Stimulated activated effector memory CD8-positive, alpha-beta T cell treated with anti-CD3 and anti-CD28 coated beads, Interleukin-12 subunit alpha, Interleukin-12 subunit beta, amount 100 ng/mL, for 72 hours (primary cell): ENCODE measurements at regions not wholly inside any gene's neighbourhood (a gene's known extent, or its start where the extent isn't known, plus 50 kb on each side); places are given as distances from the start of the nearest gene placed in this dataset.

Experiments
- ATAC-seq: fragments of 150-1000 bp; cut with Tn5 transposase; 2 replicates; pipeline ENCODE4 v1.10.0; 2021
- DNase-seq, 2 donors: peaks; one replicate each; pipeline ENCODE4 v3.0.0; 2021 to 2022; ENCODE audit warnings: low spot score in 2 of 2
- H3K27ac Mint-ChIP-seq: one replicate; pipeline ENCODE4 v1.8.0; 2022; ENCODE audit warnings: mild to moderate bottlenecking, mixed read lengths
- H3K36me3 Mint-ChIP-seq: one replicate; pipeline ENCODE4 v1.8.0; 2022; ENCODE audit warnings: mild to moderate bottlenecking, mixed read lengths
- H3K4me1 Mint-ChIP-seq: one replicate; pipeline ENCODE4 v1.8.0; 2022; ENCODE audit warnings: mixed read lengths
- H3K4me3 Mint-ChIP-seq: one replicate; pipeline ENCODE4 v1.8.0; 2022; ENCODE audit warnings: mild to moderate bottlenecking, mixed read lengths
- H3K9me3 Mint-ChIP-seq: one replicate; pipeline ENCODE4 v1.8.0; 2022; ENCODE audit warnings: mixed read lengths

DNA sequence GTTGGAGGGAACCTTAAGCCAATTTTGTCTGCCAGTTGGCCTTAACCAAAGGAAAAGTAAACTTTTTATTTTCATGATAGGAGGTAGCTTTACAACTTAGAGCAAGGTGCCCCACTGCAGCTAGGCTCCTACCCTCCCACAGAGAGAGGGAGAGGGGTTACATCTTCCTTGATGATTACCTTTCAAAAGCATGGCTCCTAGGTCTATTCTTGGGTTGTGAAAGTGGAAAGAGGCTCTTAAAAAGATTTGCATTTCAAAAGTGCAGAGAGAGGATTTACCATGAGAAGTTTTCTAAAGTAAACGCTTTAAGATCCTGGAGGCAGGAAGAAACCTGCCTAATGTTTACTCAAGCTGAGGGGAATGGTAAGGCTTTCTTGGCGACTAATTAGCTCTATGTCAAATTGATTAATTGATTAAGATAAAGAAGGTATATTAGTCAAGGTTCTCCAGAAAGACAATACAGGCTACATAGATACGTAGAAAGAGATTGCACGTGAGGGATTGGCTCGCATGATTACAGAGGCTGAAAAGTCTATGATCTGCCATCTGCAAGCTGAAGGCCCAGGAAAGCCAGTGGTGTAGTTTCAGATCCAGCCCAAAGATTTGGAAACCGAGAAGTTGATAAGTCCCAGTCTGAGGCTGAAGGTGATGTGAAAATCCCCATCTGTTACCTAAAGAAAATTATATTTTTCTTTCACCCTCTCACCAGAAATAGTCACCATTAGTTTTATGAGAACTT is 333.8 kb upstream of the CTNND2 start:
- Mint-ChIP-seq H3K4me1 (no peaks in the 10 kb centered on the region), H3K9me3 (peaks cover 5% of the 10 kb centered on the region), H3K36me3 (no peaks in the 10 kb centered on the region), H3K4me3 (no peak overlapping the region), H3K27ac (no peak overlapping the region)
- no peak for ATAC-seq
- DNase-seq, result no peak

GRCh38 chr5:12230659-12231058 is 326.4 kb upstream of the CTNND2 start:
- Mint-ChIP-seq H3K4me1 (no peaks in the 10 kb centered on the region), H3K9me3 (peaks cover 13% of the 10 kb centered on the region)
- no peak for ATAC-seq

DNA sequence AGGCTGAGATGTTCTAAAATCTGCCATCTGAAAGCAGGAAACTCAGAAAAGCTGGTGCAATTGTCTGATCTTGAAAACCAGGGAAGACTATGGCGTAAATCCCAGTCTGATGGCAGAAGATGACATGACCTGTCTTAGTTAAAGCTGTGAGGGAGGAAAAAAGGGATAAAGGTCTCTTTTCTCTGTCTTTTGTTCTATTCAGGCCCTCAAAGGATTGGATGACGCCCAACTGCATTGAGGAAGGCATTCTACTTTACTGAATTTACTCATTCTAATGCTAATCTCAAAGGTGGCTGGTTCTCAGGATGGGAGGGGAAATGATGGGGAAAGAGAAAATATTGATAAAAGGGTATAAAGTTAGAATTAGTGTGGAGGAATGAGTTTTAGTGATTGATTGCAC is 312.8 kb upstream of the CTNND2 start:
- Mint-ChIP-seq H3K9me3 (peaks cover 11% of the 10 kb centered on the region), H3K36me3 (no peaks in the 10 kb centered on the region), H3K4me3 (no peak overlapping the region), H3K27ac (no peak overlapping the region), H3K4me1 (no peaks in the 10 kb centered on the region)
- no peak for ATAC-seq
- DNase-seq, result no peak

More at GRCh38 chr5:12230659-12231058, 326.4 kb upstream of the CTNND2 start:
- H3K27ac Mint-ChIP-seq, result no peak overlapping the region
- no peak for DNase-seq
- no peak overlapping the region for H3K4me3 Mint-ChIP-seq
- H3K36me3 Mint-ChIP-seq, result no peaks in the 10 kb centered on the region

GRCh38 chr5:12214267-12215015 is 310.2 kb upstream of the CTNND2 start:
- peaks cover 11% of the 10 kb centered on the region for H3K9me3 Mint-ChIP-seq
- H3K4me3 Mint-ChIP-seq, result no peak overlapping the region
- no peaks in the 10 kb centered on the region for H3K4me1 Mint-ChIP-seq
- H3K27ac Mint-ChIP-seq, result no peak overlapping the region
- ATAC-seq (no peak), DNase-seq (no peak)
- no peaks in the 10 kb centered on the region for H3K36me3 Mint-ChIP-seq

DNA sequence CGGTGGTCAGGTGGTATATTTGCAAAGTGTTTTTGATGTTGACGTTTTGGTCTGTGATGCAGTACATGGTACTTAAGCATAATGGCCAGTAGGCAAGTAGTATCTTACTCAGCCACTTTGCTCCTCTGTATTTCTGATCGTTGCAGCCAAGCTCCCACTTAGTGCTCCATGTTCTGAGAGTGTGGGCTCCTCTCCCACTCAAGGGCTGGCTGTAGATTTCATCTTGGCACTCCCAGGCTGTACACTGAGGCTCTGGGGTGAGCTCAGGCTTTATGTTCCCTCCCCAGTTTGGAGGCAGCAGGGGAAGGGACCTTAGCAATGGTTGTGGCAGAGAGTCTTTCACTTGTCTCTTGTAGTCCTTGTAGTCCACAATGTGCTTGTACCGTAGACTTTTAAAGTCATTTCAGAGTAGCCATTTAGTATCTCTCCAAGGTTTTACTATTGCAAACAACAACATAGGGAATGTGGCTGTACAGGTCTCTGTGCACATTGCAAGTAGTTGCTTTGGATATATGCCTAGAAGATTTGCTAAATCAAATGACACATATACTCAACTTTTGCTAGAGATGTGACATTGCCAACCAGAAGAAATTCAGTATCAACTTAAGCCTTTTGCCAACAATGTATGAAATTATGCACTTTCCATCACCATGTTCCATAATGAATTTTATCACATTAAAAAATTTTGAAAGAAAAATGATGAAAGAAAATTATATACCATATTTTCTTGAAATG is 304.3 kb upstream of the CTNND2 start:
- H3K4me1 Mint-ChIP-seq, result no peaks in the 10 kb centered on the region
- no peak overlapping the region for H3K4me3 Mint-ChIP-seq
- no peak for ATAC-seq

GRCh38 chr5:12204761-12205160 is 300.5 kb upstream of the CTNND2 start:
- no peak overlapping the region for H3K27ac Mint-ChIP-seq
- peaks cover 14% of the 10 kb centered on the region for H3K9me3 Mint-ChIP-seq
- no peaks in the 10 kb centered on the region for H3K4me1 Mint-ChIP-seq
- no peaks in the 10 kb centered on the region for H3K36me3 Mint-ChIP-seq
- no peak overlapping the region for H3K4me3 Mint-ChIP-seq
- ATAC-seq (no peak), DNase-seq (no peak)

More for the DNA sequence above, 304.3 kb upstream of the CTNND2 start:
- no peaks in the 10 kb centered on the region for H3K36me3 Mint-ChIP-seq
- DNase-seq, result no peak
- no peak overlapping the region for H3K27ac Mint-ChIP-seq
- H3K9me3 Mint-ChIP-seq, result peaks cover 8% of the 10 kb centered on the region

DNA sequence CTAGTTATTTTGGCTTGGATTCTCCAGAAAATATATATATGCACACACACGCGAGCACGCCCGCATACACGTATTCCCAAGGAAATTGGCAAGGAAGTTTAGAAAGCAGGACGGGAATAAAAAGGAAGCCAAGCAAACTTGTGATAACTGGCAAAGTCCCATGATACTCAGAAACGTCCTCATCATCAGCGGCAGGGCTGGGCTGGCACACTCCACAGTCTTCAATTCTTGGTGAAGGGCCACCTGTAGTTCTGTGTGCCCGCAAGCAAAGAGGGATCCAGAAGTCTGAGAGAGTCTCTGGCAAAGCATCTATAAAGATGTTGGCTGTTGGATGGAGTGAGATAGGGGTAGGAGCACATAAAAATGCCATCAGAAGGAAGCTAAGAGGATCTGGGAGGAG is 289.3 kb upstream of the CTNND2 start:
- no peak for DNase-seq
- H3K4me3 Mint-ChIP-seq, result no peak overlapping the region
- ATAC-seq, result no peak
- peaks cover 3% of the 10 kb centered on the region for H3K9me3 Mint-ChIP-seq
- H3K27ac Mint-ChIP-seq, result no peak overlapping the region
- H3K36me3 Mint-ChIP-seq, result no peaks in the 10 kb centered on the region
- no peaks in the 10 kb centered on the region for H3K4me1 Mint-ChIP-seq

DNA sequence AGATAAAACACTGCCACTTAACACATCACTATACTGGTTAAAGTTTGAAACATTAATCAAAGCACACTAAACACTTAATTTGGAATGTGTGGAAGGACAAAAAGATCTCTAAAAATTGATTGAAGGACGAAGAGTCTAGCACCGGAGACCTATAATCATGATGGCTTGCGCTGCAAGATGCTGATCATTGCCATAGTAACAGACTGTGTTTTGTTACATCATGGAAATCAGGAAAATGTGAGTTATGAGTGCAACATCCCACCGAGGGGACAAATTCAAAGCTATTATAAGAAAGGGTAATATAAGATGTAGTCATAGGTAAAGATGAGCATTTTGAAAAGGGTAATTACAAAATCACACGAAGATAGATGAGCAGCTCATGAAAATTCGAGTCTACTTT is 278.8 kb upstream of the CTNND2 start:
- Mint-ChIP-seq H3K36me3 (no peaks in the 10 kb centered on the region), H3K4me3 (no peak overlapping the region), H3K27ac (no peak overlapping the region), H3K9me3 (peaks cover 2% of the 10 kb centered on the region), H3K4me1 (no peaks in the 10 kb centered on the region)
- no peak for DNase-seq
- ATAC-seq, result no peak

DNA sequence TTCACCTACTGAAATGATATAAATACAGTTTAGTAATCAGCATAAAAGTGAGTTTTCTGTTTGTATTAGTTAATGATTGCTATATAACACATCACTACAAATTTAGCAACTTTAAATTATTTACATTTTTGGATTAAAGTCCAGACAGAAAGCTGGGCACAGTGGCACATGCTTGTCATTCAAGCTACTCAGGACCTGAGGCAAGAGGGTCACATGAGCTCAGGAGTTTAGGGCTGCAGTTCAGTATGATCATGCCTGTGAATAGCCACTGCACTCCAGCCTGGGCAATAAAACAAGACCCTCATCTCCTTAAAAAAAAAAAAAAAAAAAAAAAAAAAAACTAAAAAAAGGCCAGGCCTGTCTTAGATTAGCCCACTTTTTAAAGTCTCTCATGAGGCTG is 273.6 kb upstream of the CTNND2 start:
- peaks cover 2% of the 10 kb centered on the region for H3K9me3 Mint-ChIP-seq
- no peaks in the 10 kb centered on the region for H3K4me1 Mint-ChIP-seq
- ATAC-seq (no peak), DNase-seq (no peak)
- no peak overlapping the region for H3K27ac Mint-ChIP-seq
- no peaks in the 10 kb centered on the region for H3K36me3 Mint-ChIP-seq
- no peak overlapping the region for H3K4me3 Mint-ChIP-seq

GRCh38 chr5:12177225-12177624 is 273.0 kb upstream of the CTNND2 start:
- no peak for ATAC-seq
- peaks cover 2% of the 10 kb centered on the region for H3K9me3 Mint-ChIP-seq
- DNase-seq, result no peak
- no peak overlapping the region for H3K4me3 Mint-ChIP-seq
- no peak overlapping the region for H3K27ac Mint-ChIP-seq
- no peaks in the 10 kb centered on the region for H3K4me1 Mint-ChIP-seq
- no peaks in the 10 kb centered on the region for H3K36me3 Mint-ChIP-seq

DNA sequence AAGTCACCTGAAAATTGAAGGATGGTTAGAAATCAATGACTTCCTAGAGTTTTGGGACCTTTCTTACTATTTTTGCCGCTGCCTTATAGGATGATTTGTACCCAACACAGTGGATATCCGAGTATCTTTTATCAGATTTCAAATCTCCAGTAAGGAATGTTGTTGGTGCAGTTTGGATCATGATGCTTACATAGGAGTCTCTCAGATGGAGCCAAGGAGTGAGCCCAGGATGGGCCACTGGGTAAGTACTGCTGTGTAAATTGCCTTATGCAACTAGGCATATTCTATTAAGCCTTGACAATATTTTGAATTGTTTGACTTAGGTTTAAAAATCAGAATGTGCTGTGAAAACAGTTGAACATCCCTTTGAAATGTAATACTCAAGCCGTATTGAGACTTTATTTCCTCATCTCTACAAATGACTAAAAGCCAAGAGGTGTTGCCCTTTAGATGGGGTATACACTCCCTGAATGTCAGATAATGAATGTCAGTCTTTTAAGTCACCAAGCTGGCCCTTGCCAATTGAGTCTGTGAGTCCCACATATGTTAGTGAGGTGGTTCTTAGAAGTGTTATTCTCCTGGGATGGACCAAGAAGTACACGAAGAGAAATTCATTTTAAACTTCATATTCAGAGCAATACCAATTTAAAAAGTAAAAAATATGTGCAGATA is 271.8 kb upstream of the CTNND2 start:
- H3K27ac Mint-ChIP-seq, result no peak overlapping the region
- H3K4me1 Mint-ChIP-seq, result no peaks in the 10 kb centered on the region
- H3K9me3 Mint-ChIP-seq, result peaks cover 2% of the 10 kb centered on the region
- ATAC-seq (no peak), DNase-seq (no peak)
- H3K36me3 Mint-ChIP-seq, result no peaks in the 10 kb centered on the region
- no peak overlapping the region for H3K4me3 Mint-ChIP-seq

DNA sequence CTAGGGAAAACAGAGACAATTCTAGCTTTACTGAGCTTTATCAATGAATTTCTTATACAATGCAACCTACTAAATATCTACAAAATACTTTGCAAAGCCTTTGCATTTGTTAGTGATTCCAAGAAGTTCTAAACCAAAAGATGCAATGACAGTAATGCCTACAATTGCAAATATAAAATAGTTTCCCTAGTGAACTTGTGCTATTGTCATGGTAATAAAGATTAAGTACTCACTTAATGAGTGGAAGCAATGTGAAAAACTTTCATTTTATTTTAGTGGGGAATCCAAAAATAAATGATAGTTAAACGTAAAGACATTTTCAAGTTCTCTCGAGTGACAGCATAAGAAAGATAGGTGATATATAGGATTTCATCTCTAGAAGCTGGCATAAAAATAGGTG is 270.5 kb upstream of the CTNND2 start:
- H3K36me3 Mint-ChIP-seq, result no peaks in the 10 kb centered on the region
- H3K4me3 Mint-ChIP-seq, result no peak overlapping the region
- H3K9me3 Mint-ChIP-seq, result peaks cover 2% of the 10 kb centered on the region
- no peak for ATAC-seq
- no peak for DNase-seq
- H3K4me1 Mint-ChIP-seq, result no peaks in the 10 kb centered on the region
- no peak overlapping the region for H3K27ac Mint-ChIP-seq

GRCh38 chr5:12169536-12169935 is 265.3 kb upstream of the CTNND2 start:
- no peak for ATAC-seq
- H3K4me1 Mint-ChIP-seq, result no peaks in the 10 kb centered on the region
- no peak overlapping the region for H3K27ac Mint-ChIP-seq
- H3K4me3 Mint-ChIP-seq, result no peak overlapping the region
- no peak for DNase-seq
- no peaks in the 10 kb centered on the region for H3K36me3 Mint-ChIP-seq
- peaks cover 12% of the 10 kb centered on the region for H3K9me3 Mint-ChIP-seq

GRCh38 chr5:12162863-12163262 is 258.6 kb upstream of the CTNND2 start:
- Mint-ChIP-seq H3K4me3 (no peak overlapping the region), H3K4me1 (no peaks in the 10 kb centered on the region), H3K36me3 (no peaks in the 10 kb centered on the region), H3K27ac (no peak overlapping the region), H3K9me3 (peaks cover 13% of the 10 kb centered on the region)
- ATAC-seq (no peak), DNase-seq (no peak)

DNA sequence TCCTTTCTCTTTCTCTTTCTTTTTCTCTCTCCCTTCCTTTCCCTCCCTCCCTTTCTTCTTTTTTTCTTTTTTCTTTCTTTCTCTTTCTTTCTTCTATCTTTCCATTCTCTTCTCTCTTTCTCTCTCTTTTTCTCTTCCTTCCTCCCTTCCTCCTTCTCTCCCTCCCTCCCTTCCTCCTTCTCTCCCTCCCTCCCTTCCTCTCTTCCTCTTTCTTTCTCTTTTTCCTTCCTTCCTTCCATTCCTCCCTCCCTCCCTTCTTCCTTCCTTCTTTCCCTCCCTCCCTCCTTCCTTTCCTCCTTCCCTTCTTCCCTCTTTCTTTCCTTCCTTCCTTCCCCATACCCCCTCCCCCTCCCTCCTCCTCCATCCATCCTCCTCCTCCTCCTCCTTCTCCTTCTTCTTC is 243.3 kb upstream of the CTNND2 start:
- Mint-ChIP-seq H3K27ac (no peak overlapping the region), H3K4me1 (no peaks in the 10 kb centered on the region), H3K36me3 (no peaks in the 10 kb centered on the region), H3K4me3 (no peak overlapping the region), H3K9me3 (peaks cover 20% of the 10 kb centered on the region)
- ATAC-seq (no peak), DNase-seq (no peak)
